Stimulated activated CD4-positive, alpha-beta T cell treated with anti-CD3 and anti-CD28 coated beads, Interleukin-15, amount 100 ng/mL, for 48 hours (primary cell): ENCODE measurements at regions not wholly inside any gene's neighbourhood (a gene's known extent, or its start where the extent isn't known, plus 50 kb on each side); places are given as distances from the start of the nearest gene placed in this dataset.

Source experiments
- DNase-seq, 2 donors: peaks; one replicate each; pipeline ENCODE4 v3.0.0-alpha.2; 2020; ENCODE audit warnings: low read depth in 2 of 2

GRCh38 chr1:34697818-34698217, 57.0 kb upstream of the GJB5 start:
- no peak for DNase-seq

GRCh38 chr1:34701326-34702060, 53.4 kb upstream of the GJB5 start:
- DNase-seq: no peak
